ENCODE measurements at regions not wholly inside any gene's neighbourhood (a gene's known extent, or its start where the extent isn't known, plus 50 kb on each side); places are given as distances from the start of the nearest gene placed in this dataset.

DNA sequence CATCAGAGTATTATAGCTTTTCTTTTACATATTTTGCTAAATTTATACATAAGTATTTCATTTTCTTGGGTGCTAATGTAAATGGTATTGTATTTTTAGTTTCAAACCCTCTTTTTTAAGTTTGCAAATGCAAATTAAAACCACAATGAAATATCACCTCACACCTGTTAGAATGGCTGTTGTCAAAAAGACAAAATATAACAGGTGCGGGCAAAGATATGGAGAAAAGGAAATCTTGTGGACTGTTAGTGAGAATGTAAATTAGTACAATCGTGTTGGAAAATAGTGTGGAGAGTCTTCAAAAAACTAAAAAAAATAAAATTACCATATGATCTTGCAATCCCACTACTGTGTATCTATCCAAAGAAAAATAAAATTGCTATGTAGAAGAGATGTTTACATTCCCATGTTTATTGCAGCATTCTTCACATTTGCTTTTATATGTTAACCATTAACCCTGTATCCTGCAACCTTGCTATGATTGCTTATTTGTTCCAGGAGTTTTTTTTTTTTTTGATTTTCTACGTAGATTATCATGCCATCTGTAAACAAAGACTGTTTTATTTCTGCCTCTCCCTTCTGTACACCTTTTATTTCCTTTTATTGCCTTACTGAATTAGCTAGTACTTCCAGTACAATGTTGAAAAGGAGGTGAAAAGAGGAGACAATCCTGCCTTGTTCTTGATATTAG is 405.4 kb upstream of the MIS18BP1 start:
- Histone ChIP-seq H2BK15ac (ENCODE audit: low read length) (no peak overlapping the region), H3K79me2 (ENCODE audit: control insufficient read depth in 1 of 2, insufficient read depth in 2 of 2, low read length in 2 of 2) (no peaks in the 10 kb centered on the region), H3K4ac (replicated peaks; ENCODE audit: insufficient read length, low read depth, low read length) (no peak overlapping the region), H4K8ac (ENCODE audit: extremely low read depth, insufficient read depth, low read length) (no peak overlapping the region), H3K27me3 (replicated peaks in 1 of 4; ENCODE audit: control insufficient read depth in 3 of 4, extremely low read depth in 1 of 4, insufficient read depth in 3 of 4, low read length in 3 of 4) (no peaks in the 10 kb centered on the region), H4K5ac (ENCODE audit: insufficient read length, low read depth, low read length) (no peak overlapping the region), H2AFZ (ENCODE audit: low read length) (no peak overlapping the region), H3K4me3 (ENCODE audit: extremely low read depth in 1 of 4, insufficient read depth in 2 of 4, low read depth in 3 of 4, low read length in 4 of 4) (no peak overlapping the region), H2BK120ac (replicated peaks; ENCODE audit: low read depth, low read length) (no peak overlapping the region), H3K27ac (ENCODE audit: low read depth, low read length) (no peak overlapping the region), H3K9me3 (ENCODE audit: insufficient read depth in 2 of 2, low read depth in 1 of 2, low read length in 1 of 2) (no peaks in the 10 kb centered on the region), H3K23ac (ENCODE audit: insufficient read length) (no peak overlapping the region), H3K14ac (ENCODE audit: insufficient read length) (no peak overlapping the region), H3K4me1 (replicated peaks in 1 of 4; ENCODE audit: control insufficient read depth in 3 of 4, insufficient read depth in 4 of 4, low read length in 3 of 4) (no peaks in the 10 kb centered on the region), H3K36me3 (ENCODE audit: control insufficient read depth in 2 of 4, insufficient read depth in 4 of 4, low read length in 3 of 4) (no peaks in the 10 kb centered on the region), H2BK12ac (ENCODE audit: low read depth, low read length) (no peak overlapping the region), H2BK5ac (ENCODE audit: low read depth, low read length) (no peak overlapping the region), H3K4me2 (ENCODE audit: insufficient read depth in 1 of 2, low read depth in 2 of 2, low read length in 2 of 2) (no peak overlapping the region), H3K79me1 (ENCODE audit: low read depth, low read length) (no peaks in the 10 kb centered on the region), H3K18ac (ENCODE audit: extremely low read depth, low read length) (no peak overlapping the region), H4K20me1 (replicated peaks in 1 of 2; ENCODE audit: control insufficient read depth in 1 of 2, insufficient read depth in 2 of 2, low read length in 2 of 2) (no peaks in the 10 kb centered on the region), H3K9ac (replicated peaks in 1 of 4; ENCODE audit: extremely low read depth in 1 of 4, low read depth in 3 of 4, low read length in 3 of 4) (no peak overlapping the region), H4K91ac (replicated peaks; ENCODE audit: insufficient read length, low read length) (no peak overlapping the region), H3K56ac (replicated peaks; ENCODE audit: insufficient read length, low read depth, low read length) (no peak overlapping the region), H3K23me2 (ENCODE audit: low read depth, low read length) (no peaks in the 10 kb centered on the region), H2AK5ac (ENCODE audit: low read depth, low read length) (no peak overlapping the region), H2BK20ac (ENCODE audit: low read length) (no peak overlapping the region)
- DNase-seq (ENCODE audit: low read depth in 1 of 2, low spot score in 2 of 2) = no peak
- ChIA-PET CTCF (ENCODE audit: partially characterized antibody) (no interaction called here), POLR2A (ENCODE audit: partially characterized antibody) (no interaction called here)
- TF ChIP-seq CREB1 (IDR thresholded peaks at IDR 0.05) (no peak), JUN (IDR thresholded peaks at IDR 0.05; ENCODE audit: low read depth, low read length) (no peak)
- WGBS, 2 experiments (ENCODE audit: extremely low coverage in 1 of 2, insufficient coverage in 1 of 2, insufficient read length in 1 of 2, insufficient replicate concordance in 2 of 2, low coverage in 1 of 2, low lambda C conversion rate in 2 of 2, missing lambda C conversion rate in 1 of 2) = 94% methylated on average over 3 of the region's 3 CpGs; no CpG with 5 or more reads in 1 of the 2 experiments
- no peak for FAIRE-seq

Measured in H1 (cell line).